ENCODE measurements at regions not wholly inside any gene's neighbourhood (a gene's known extent, or its start where the extent isn't known, plus 50 kb on each side); places are given as distances from the start of the nearest gene placed in this dataset.
"Not testable (repeated sequence)": the region's sequence is repeated elsewhere in the genome, so short reads cannot be mapped to it uniquely, and the experiment has no call there.

DNA sequence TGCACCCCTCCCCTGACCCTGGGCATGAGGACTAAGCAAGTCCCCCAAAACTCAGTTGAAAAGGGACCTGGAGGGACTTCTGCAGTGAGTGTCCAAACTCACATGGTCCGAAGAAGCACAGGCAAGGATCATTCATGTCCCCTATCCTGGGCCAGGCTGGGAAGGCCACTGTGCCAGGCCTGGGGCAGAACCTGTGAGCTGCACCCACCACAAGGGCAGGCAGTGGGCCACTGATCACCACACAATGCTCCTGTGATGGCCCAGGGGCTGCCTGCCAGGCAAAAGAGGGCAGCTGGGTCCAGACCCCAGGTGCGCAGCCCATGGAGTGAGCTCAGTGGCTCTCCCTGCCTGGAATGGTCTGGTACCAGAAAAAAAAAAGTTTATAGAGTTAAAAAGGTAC, 295.4 kb downstream of the CCDC74A start:
- TF ChIP-seq SP1 (CRISPR knock-in tag; IDR thresholded peaks at IDR 0.05); SPI1 (IDR thresholded peaks at IDR 0.05; ENCODE audit: borderline replicate concordance, low read depth, low read length); NFYB (IDR thresholded peaks at IDR 0.05; ENCODE audit: extremely low read depth, insufficient read length); NR3C1 (CRISPR knock-in tag; IDR thresholded peaks at IDR 0.05); CTCF (IDR thresholded peaks at IDR 0.05 in 2 of 3, conservative IDR thresholded peaks at IDR 0.05 in 1 of 3; ENCODE audit: insufficient read depth in 2 of 3, low read depth in 1 of 3, low read length in 3 of 3); MYNN (IDR thresholded peaks at IDR 0.05); MYNN (CRISPR knock-in tag; IDR thresholded peaks at IDR 0.05); TOE1 (IDR thresholded peaks at IDR 0.05; ENCODE audit: borderline replicate concordance); TOE1 (CRISPR knock-in tag; IDR thresholded peaks at IDR 0.05; ENCODE audit: borderline replicate concordance, low read depth): not testable (repeated sequence)

All from K562 (cell line).